Esophagus squamous epithelium (tissue), 4 donors: ENCODE measurements at regions not wholly inside any gene's neighbourhood (a gene's known extent, or its start where the extent isn't known, plus 50 kb on each side); places are given as distances from the start of the nearest gene placed in this dataset.

Experiments used
- CTCF ChIP-seq, 6 experiments: fragments of 450-650 bp in 4 of 6; fragments of 200-600 bp in 2 of 6; sonication (generic) in 2 of 6; IDR thresholded peaks; one replicate each; pipeline ENCODE4 v1.5.1; 2016 to 2019; ENCODE audit warnings: antibody characterized with exemption in 6 of 6, mild to moderate bottlenecking in 4 of 6, moderate library complexity in 4 of 6
- POLR2A ChIP-seq, 4 donors: fragments of 450-650 bp; IDR thresholded peaks; one replicate each; pipeline ENCODE4 v1.6.1; 2017; ENCODE audit warnings: antibody characterized with exemption in 4 of 4, mild to moderate bottlenecking in 4 of 4, moderate library complexity in 3 of 4

- TF ChIP-seq CTCF (IDR thresholded peaks at IDR 0.05) (no peak), POLR2A (IDR thresholded peaks at IDR 0.05) (no peak)
Measured at GRCh38 chr1:166691476-166691875, 147.8 kb upstream of the POGK start.
